ENCODE measurements at regions not wholly inside any gene's neighbourhood (a gene's known extent, or its start where the extent isn't known, plus 50 kb on each side); places are given as distances from the start of the nearest gene placed in this dataset.

DNA sequence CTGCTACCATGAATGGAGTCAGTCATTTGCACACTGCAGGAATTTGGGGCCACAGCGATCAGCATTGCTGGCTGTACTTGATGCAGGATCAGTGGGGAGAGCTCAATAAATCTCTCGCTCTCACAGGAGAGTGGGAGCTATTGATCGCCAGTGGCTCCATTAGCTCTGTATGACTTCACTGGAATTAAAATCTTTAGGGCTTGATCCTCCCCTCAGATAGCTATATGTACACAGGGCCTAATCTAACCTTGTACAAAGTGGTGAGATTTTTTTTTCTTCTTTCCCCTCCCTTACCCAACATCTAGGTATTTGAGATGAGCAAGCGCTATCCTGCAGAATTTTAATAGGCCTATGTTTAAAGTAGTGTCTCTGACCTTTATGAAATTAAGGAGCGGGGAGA, 84.9 kb downstream of the IZUMO3 start:
- H3K4me3 ChIP-seq (ENCODE audit: low read depth, low read length): no peak overlapping the region
- DNase-seq (ENCODE audit: low read depth): no peak
- in situ Hi-C loops (cut with HindIII; ENCODE audit: low sequenced_read_pairs): no loop called here
- TF ChIP-seq, protein P1, sequence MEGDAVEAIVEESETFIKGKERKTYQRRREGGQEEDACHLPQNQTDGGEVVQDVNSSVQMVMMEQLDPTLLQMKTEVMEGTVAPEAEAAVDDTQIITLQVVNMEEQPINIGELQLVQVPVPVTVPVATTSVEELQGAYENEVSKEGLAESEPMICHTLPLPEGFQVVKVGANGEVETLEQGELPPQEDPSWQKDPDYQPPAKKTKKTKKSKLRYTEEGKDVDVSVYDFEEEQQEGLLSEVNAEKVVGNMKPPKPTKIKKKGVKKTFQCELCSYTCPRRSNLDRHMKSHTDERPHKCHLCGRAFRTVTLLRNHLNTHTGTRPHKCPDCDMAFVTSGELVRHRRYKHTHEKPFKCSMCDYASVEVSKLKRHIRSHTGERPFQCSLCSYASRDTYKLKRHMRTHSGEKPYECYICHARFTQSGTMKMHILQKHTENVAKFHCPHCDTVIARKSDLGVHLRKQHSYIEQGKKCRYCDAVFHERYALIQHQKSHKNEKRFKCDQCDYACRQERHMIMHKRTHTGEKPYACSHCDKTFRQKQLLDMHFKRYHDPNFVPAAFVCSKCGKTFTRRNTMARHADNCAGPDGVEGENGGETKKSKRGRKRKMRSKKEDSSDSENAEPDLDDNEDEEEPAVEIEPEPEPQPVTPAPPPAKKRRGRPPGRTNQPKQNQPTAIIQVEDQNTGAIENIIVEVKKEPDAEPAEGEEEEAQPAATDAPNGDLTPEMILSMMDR (IDR thresholded peaks at IDR 0.05; ENCODE audit: low read depth, low read length, missing control alignments): no peak

DNA sequence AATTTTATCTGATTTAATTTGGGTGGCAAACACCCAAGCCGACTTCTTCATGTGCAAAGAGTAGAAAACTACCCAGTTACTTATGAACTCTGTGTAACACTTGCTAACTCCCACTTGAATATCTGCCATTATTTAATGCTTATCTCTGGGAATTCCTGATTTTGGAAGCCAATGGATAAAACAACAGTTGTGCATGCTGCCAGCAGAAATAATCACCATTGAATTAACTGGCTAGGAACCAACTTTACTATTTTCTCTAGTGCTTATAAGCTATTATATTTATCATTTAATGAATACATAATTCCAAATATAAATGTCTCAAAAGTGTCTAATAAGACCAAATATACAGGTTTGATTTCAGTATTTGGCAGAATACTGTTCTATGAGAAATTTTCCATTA, 85.7 kb downstream of the IZUMO3 start:
- no peak for DNase-seq (ENCODE audit: low read depth)
- in situ Hi-C loops (cut with HindIII; ENCODE audit: low sequenced_read_pairs): no loop called here

DNA sequence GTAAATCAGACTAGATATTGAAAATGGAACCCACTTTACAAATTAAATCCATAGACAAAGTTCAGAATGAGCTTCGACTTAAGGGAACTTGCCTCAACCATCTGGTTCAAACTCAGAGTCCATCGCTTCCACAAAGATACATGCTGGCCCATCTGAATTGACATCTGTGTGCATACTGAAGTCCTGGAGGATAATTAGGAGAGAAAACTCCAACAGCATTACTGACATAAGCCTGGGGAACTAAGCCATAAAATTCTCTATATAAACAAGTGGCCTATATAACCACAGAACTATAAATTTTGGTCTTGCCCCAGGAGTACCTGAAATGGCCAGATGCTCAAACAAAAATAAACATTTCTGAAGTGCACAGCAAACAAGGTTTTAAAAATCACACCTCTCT, 94.4 kb downstream of the IZUMO3 start:
- in situ Hi-C loops (cut with HindIII; ENCODE audit: low sequenced_read_pairs): no loop called here

More for the DNA sequence above, 85.7 kb downstream of the IZUMO3 start:
- TF ChIP-seq, protein P1 (IDR thresholded peaks at IDR 0.05; ENCODE audit: low read depth, low read length, missing control alignments): no peak
- no peak overlapping the region for H3K4me3 ChIP-seq (ENCODE audit: low read depth, low read length)

DNA sequence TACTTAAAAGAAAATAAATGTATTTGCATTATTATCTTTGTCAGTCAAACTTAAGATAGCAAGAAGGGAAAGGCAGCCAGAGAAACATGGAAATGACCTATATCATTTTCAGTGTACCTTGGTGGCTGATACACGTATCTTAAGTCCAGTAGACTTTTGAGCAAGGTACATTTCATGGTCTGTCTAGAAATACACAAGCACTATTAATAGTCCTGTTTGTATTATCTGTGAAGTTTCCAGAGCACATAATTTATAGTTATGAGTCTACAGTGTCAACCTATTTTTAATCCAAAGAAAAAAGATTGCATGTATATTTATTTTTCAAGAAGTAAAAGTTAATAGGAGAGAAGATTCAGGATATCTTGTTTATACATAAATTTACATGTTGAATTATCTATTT, 95.7 kb downstream of the IZUMO3 start:
- in situ Hi-C loops (cut with HindIII; ENCODE audit: low sequenced_read_pairs): no loop called here
- DNase-seq (ENCODE audit: low read depth): no peak
- no peak overlapping the region for H3K4me3 ChIP-seq (ENCODE audit: low read depth, low read length)
- TF ChIP-seq, protein P1 (IDR thresholded peaks at IDR 0.05; ENCODE audit: low read depth, low read length, missing control alignments): no peak

More for the DNA sequence above, 94.4 kb downstream of the IZUMO3 start:
- DNase-seq (ENCODE audit: low read depth): no peak
- H3K4me3 ChIP-seq (ENCODE audit: low read depth, low read length): no peak overlapping the region
- TF ChIP-seq, protein P1 (IDR thresholded peaks at IDR 0.05; ENCODE audit: low read depth, low read length, missing control alignments): no peak

DNA sequence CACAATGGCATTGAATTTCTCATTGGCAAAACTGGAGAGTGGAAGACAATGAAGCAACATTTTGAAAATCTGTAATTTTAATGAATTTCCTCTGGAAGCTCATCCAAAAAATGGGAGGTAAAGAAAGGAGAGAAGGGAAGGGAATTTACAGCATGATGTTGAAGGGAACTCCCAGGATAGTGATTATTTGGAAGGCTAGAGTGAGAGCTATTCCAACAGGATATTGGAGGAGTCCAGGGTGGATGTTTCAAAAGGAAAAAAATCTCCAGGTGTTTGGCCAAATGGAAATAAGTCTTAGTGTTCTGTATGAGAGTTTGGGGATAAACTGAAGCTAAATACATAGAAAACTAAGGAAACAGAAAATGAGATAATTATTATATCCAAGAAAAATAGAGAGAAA, 106.2 kb downstream of the IZUMO3 start:
- in situ Hi-C loops (cut with HindIII; ENCODE audit: low sequenced_read_pairs): no loop called here
- no peak for DNase-seq (ENCODE audit: low read depth)
- H3K4me3 ChIP-seq (ENCODE audit: low read depth, low read length): no peak overlapping the region
- TF ChIP-seq, protein P1 (IDR thresholded peaks at IDR 0.05; ENCODE audit: low read depth, low read length, missing control alignments): no peak

DNA sequence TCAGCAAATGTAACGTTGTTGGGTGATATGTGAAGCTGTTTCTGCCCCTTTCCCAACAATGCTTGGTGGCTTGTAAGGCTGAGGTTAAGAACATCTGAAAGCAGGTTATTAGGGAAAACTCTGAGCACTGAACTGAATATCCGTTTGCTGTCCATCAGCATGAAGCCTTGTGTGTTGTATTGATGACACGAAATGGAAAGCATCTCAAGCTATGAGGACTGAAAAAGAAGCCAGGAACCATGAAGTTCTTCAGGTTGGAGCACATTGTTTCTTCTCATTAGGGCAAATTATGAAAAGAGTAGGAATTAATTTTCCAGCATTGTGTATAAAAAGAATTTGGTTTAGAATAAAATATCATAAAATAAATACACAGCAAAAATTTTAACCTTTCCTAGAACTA, 106.8 kb downstream of the IZUMO3 start:
- TF ChIP-seq, protein P1 (IDR thresholded peaks at IDR 0.05; ENCODE audit: low read depth, low read length, missing control alignments): no peak
- in situ Hi-C loops (cut with HindIII; ENCODE audit: low sequenced_read_pairs): no loop called here
- no peak for DNase-seq (ENCODE audit: low read depth)
- no peak overlapping the region for H3K4me3 ChIP-seq (ENCODE audit: low read depth, low read length)

DNA sequence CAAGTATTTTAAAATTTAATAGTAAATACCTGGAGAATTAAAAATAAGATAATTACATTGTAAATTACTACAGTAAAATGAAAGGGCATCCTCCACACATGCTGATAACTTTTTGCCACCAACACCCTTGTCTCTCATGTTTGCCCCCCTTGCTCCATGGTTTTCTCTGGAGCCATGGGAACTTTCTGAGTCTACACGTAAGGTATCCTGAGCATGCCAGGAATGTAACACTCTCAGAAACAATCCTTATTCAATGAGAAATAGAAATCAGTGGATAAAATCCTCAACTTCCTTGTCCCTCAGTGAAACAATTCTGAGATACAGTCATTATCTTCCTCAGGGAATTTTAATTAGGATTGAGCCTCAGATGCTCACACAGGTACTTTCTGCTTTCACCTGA, 108.9 kb downstream of the IZUMO3 start:
- H3K4me3 ChIP-seq (ENCODE audit: low read depth, low read length): no peak overlapping the region
- TF ChIP-seq, protein P1 (IDR thresholded peaks at IDR 0.05; ENCODE audit: low read depth, low read length, missing control alignments): no peak
- in situ Hi-C loops (cut with HindIII; ENCODE audit: low sequenced_read_pairs): no loop called here
- no peak for DNase-seq (ENCODE audit: low read depth)

All from astrocyte of the cerebellum (primary cell).